Transverse colon (tissue), 3 donors: ENCODE measurements at regions not wholly inside any gene's neighbourhood (a gene's known extent, or its start where the extent isn't known, plus 50 kb on each side); places are given as distances from the start of the nearest gene placed in this dataset.

Source experiments
- CTCF ChIP-seq, 5 experiments: fragments of 200-600 bp in 3 of 5; fragments of 450-650 bp in 2 of 5; sonication (generic) in 3 of 5; IDR thresholded peaks; 1 replicate in 2 of 5; 2 replicates in 3 of 5; pipeline ENCODE4 v1.5.1; 2016 to 2017; ENCODE audit warnings: antibody characterized with exemption in 5 of 5, inconsistent platforms in 3 of 5, mild to moderate bottlenecking in 2 of 5, moderate library complexity in 1 of 5
- EP300 ChIP-seq: sonication (generic); formaldehyde crosslinking; IDR thresholded peaks from one replicate; pipeline ENCODE4 v1.6.1; 2017; ENCODE audit warnings: antibody characterized with exemption, low read depth
- POLR2A ChIP-seq: fragments of 450-650 bp; IDR thresholded peaks from one replicate; pipeline ENCODE4 v1.6.1; 2016; ENCODE audit warnings: antibody characterized with exemption, mild to moderate bottlenecking, moderate library complexity

- TF ChIP-seq CTCF (IDR thresholded peaks at IDR 0.05) (no peak), EP300 (no peak), POLR2A (no peak)
Observed at GRCh38 chr22:49580024-49580423, 247.6 kb downstream of the BRD1 start.
